ENCODE measurements at regions not wholly inside any gene's neighbourhood (a gene's known extent, or its start where the extent isn't known, plus 50 kb on each side); places are given as distances from the start of the nearest gene placed in this dataset.

DNA sequence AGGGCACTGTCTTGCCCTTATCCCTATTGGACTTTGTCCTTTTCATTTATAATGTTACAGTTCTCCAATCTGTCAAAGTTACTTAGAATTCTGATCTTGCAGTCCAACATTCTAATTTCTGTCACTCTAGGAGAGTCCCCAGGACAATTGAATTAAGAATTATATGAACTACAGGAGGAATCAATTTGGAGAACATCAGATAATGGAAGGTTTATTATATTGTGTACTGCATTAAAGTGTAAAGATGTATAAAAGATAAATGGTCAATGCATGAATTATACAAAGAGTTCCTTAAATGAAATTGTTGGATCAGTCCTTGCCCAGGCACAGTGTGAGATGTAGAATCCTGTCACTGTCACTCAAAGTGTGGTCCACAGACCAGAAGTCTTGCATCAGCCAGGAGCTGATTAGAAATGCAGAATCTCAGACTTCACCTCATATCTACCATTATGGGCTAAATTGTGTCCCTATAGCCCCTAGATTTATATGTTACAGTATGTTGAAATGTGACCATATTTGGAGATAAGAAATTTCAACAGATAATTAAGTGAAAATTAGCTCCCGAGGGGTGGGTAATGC lies 145.5 kb downstream of the BTBD3 start:
- no peak overlapping the region for H3K4me3 ChIP-seq (replicated peaks in 1 of 3; ENCODE audit: insufficient read depth in 1 of 3, low read depth in 1 of 3, low read length in 3 of 3)
- no peaks in the 10 kb centered on the region for H3K36me3 ChIP-seq (ENCODE audit: control insufficient read depth in 2 of 2, extremely low read depth in 1 of 2, insufficient read depth in 2 of 2, low read length in 2 of 2)
- H4K20me1 ChIP-seq (replicated peaks; ENCODE audit: control insufficient read depth, extremely low read depth, insufficient read depth, low read length) = no peaks in the 10 kb centered on the region
- no peak overlapping the region for H3K4me2 ChIP-seq (ENCODE audit: insufficient read depth, low read length)
- no peaks in the 10 kb centered on the region for H3K27me3 ChIP-seq (ENCODE audit: control insufficient read depth in 2 of 2, insufficient read depth in 2 of 2, low read length in 2 of 2)
- no peaks in the 10 kb centered on the region for H3K79me2 ChIP-seq (ENCODE audit: control insufficient read depth, insufficient read depth, low read length)
- intact Hi-C loops (cut with micrococcal nuclease) (no loop called here), dilution Hi-C loops (cut with MboI; ENCODE audit: extremely low pct_ligation_motif_present, low sequenced_read_pairs) (no loop called here)
- H3K9me3 ChIP-seq (replicated peaks; ENCODE audit: control insufficient read depth, insufficient read depth, low read length) = no peaks in the 10 kb centered on the region
- FAIRE-seq = no peak
- CTCF ChIA-PET = interaction anchor here (2.1 kb wide), 1 partner anchor 51 kb away, joined by 9 read pairs; no protein-coding TSS in a partner anchor
- no peak overlapping the region for H2AFZ ChIP-seq (ENCODE audit: low read depth, low read length)
- BruUV-seq (replicated peaks) = no TSS peak
- H3K9ac ChIP-seq (replicated peaks; ENCODE audit: extremely low read depth, insufficient read depth, low read length) = no peak overlapping the region
- no peak for TF ChIP-seq CTCF (IDR thresholded peaks at IDR 0.05; ENCODE audit: extremely low read depth in 1 of 2, insufficient read depth in 1 of 2, low read depth in 1 of 2, low read length in 2 of 2)
- TF ChIP-seq GATA2 (IDR thresholded peaks at IDR 0.05; ENCODE audit: insufficient read depth, insufficient read length, low read depth, low read length) = no peak
- TF ChIP-seq MYC (IDR thresholded peaks at IDR 0.05; ENCODE audit: low read depth, low read length) = no peak
- no peak for TF ChIP-seq FOS (IDR thresholded peaks at IDR 0.05; ENCODE audit: borderline replicate concordance, insufficient read depth, low read length)
- POLR2A ChIA-PET = no interaction called here
- no peaks in the 10 kb centered on the region for H3K4me1 ChIP-seq (ENCODE audit: control insufficient read depth, extremely low read depth, insufficient read depth, low read length)
- no peaks in the 10 kb centered on the region for H3K9me1 ChIP-seq (replicated peaks; ENCODE audit: control insufficient read depth, extremely low read depth, insufficient read depth, low read length)
- no peak overlapping the region for H3K27ac ChIP-seq (ENCODE audit: insufficient read depth, low read depth, low read length)
- no peak for DNase-seq (ENCODE audit: low read depth, low spot score)

DNA sequence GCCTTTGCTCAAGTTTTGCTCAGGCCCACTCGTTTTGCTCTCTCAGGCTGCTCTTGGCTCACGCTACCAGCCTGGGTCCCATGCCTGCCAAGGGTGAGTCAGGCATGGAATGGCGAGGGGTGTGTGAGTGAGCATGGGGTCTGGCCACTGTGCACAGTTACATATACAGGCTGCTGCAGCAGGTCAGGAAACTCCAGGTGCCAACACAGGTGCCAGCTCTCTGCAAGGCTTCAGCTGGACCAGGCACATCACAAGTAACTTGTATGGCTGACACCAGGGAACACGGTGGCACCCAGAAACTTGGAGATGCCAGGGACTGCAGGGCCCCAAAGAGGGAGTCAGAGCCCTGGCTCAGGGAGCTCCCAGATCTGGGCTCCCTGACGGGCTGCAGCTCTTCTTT lies 146.8 kb downstream of the BTBD3 start:
- no peaks in the 10 kb centered on the region for H3K27me3 ChIP-seq (ENCODE audit: control insufficient read depth in 2 of 2, insufficient read depth in 2 of 2, low read length in 2 of 2)
- TF ChIP-seq CTCF (IDR thresholded peaks at IDR 0.05; ENCODE audit: extremely low read depth in 1 of 2, insufficient read depth in 1 of 2, low read depth in 1 of 2, low read length in 2 of 2) = no peak
- TF ChIP-seq, protein P1, sequence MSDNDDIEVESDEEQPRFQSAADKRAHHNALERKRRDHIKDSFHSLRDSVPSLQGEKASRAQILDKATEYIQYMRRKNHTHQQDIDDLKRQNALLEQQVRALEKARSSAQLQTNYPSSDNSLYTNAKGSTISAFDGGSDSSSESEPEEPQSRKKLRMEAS (IDR thresholded peaks at IDR 0.05; ENCODE audit: insufficient read depth, insufficient read length) = no peak
- no peak for TF ChIP-seq MYC (IDR thresholded peaks at IDR 0.05; ENCODE audit: low read depth, low read length)
- no peak overlapping the region for H3K4me2 ChIP-seq (ENCODE audit: insufficient read depth, low read length)
- H2AFZ ChIP-seq (ENCODE audit: low read depth, low read length) = no peak overlapping the region
- no peak overlapping the region for H3K9ac ChIP-seq (replicated peaks; ENCODE audit: extremely low read depth, insufficient read depth, low read length)
- no peaks in the 10 kb centered on the region for H4K20me1 ChIP-seq (replicated peaks; ENCODE audit: control insufficient read depth, extremely low read depth, insufficient read depth, low read length)
- no peaks in the 10 kb centered on the region for H3K36me3 ChIP-seq (ENCODE audit: control insufficient read depth in 2 of 2, extremely low read depth in 1 of 2, insufficient read depth in 2 of 2, low read length in 2 of 2)
- no peak for FAIRE-seq
- BruUV-seq (replicated peaks) = no TSS peak
- intact Hi-C loops (cut with micrococcal nuclease) (no loop called here), dilution Hi-C loops (cut with MboI; ENCODE audit: extremely low pct_ligation_motif_present, low sequenced_read_pairs) (no loop called here)
- no peak overlapping the region for H3K4me3 ChIP-seq (replicated peaks in 1 of 3; ENCODE audit: insufficient read depth in 1 of 3, low read depth in 1 of 3, low read length in 3 of 3)
- DNase-seq (ENCODE audit: low read depth, low spot score) = no peak
- no peak overlapping the region for H3K27ac ChIP-seq (ENCODE audit: insufficient read depth, low read depth, low read length)
- no peaks in the 10 kb centered on the region for H3K79me2 ChIP-seq (ENCODE audit: control insufficient read depth, insufficient read depth, low read length)
- POLR2A ChIA-PET = no interaction called here
- no peaks in the 10 kb centered on the region for H3K4me1 ChIP-seq (ENCODE audit: control insufficient read depth, extremely low read depth, insufficient read depth, low read length)
- no peaks in the 10 kb centered on the region for H3K9me1 ChIP-seq (replicated peaks; ENCODE audit: control insufficient read depth, extremely low read depth, insufficient read depth, low read length)
- CTCF ChIA-PET = interaction anchor here (2.1 kb wide), 1 partner anchor 53 kb away, joined by 9 read pairs; no protein-coding TSS in a partner anchor
- H3K9me3 ChIP-seq (replicated peaks; ENCODE audit: control insufficient read depth, insufficient read depth, low read length) = no peaks in the 10 kb centered on the region
